Activated CD4-positive, alpha-beta memory T cell treated with anti-CD3 and anti-CD28 coated beads, Interleukin-2, amount 10 ng/mL, durations not matched to agents 7 days and 5 days (primary cell): ENCODE measurements at regions not wholly inside any gene's neighbourhood (a gene's known extent, or its start where the extent isn't known, plus 50 kb on each side); places are given as distances from the start of the nearest gene placed in this dataset.
"Not testable (repeated sequence)": the region's sequence is repeated elsewhere in the genome, so short reads cannot be mapped to it uniquely, and the experiment has no call there.

Experiments
- CTCF ChIA-PET: fragments of 350-600 bp; sonication (Branson Sonifier 250); formaldehyde crosslinking; loops from one replicate; lab custom pipeline; 2021; ENCODE audit warnings: antibody characterized with exemption, inconsistent platforms; lab: Charles Lee
- POLR2A ChIA-PET: fragments of 350-600 bp; sonication (Branson Sonifier 250); formaldehyde crosslinking; loops from one replicate; lab custom pipeline; 2021; ENCODE audit warnings: antibody characterized with exemption; lab: Charles Lee
- DNase-seq: peaks from one replicate; pipeline ENCODE4 v3.0.0-alpha.2; 2020
- H3K27ac Mint-ChIP-seq: one replicate; pipeline ENCODE4 v1.8.0; 2021; ENCODE audit warnings: mild to moderate bottlenecking, mixed read lengths
- H3K27me3 Mint-ChIP-seq: one replicate; pipeline ENCODE4 v1.8.0; 2021; ENCODE audit warnings: mixed read lengths
- H3K36me3 Mint-ChIP-seq: one replicate; pipeline ENCODE4 v1.8.0; 2021; ENCODE audit warnings: low read depth, mixed read lengths
- H3K4me1 Mint-ChIP-seq: one replicate; pipeline ENCODE4 v1.8.0; 2021; ENCODE audit warnings: mixed read lengths
- H3K4me3 Mint-ChIP-seq: one replicate; pipeline ENCODE4 v1.8.0; 2021; ENCODE audit warnings: mild to moderate bottlenecking, mixed read lengths
- H3K9me3 Mint-ChIP-seq: one replicate; pipeline ENCODE4 v1.8.0; 2021; ENCODE audit warnings: mixed read lengths

DNA sequence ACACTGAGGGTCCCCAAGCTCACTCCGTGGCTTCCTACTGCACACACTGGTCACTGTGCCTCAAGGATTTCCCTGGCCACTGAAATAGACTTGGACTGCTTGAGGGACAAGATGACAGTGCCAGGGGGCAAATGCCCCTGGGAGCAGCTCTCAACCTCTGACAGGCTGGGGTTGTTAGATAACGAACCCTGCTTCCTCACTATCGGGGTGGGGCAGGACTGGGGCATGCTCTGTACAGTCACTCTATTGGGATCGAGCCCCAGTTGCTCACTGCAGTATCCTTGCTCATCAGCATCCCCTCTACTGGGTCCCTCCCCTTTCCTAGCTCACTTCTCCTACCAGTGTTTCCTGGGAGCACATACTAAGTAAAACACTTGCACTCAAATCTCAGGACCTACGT, 610.8 kb downstream of the NTRK3 start:
- POLR2A ChIA-PET = no interaction called here
- DNase-seq = no peak
- CTCF ChIA-PET = no interaction called here
- H3K27ac Mint-ChIP-seq = no peak overlapping the region
- no peak overlapping the region for H3K4me3 Mint-ChIP-seq
- peaks cover 7% of the 10 kb centered on the region for H3K9me3 Mint-ChIP-seq
- no peaks in the 10 kb centered on the region for H3K27me3 Mint-ChIP-seq
- H3K4me1 Mint-ChIP-seq = no peaks in the 10 kb centered on the region
- no peaks in the 10 kb centered on the region for H3K36me3 Mint-ChIP-seq

DNA sequence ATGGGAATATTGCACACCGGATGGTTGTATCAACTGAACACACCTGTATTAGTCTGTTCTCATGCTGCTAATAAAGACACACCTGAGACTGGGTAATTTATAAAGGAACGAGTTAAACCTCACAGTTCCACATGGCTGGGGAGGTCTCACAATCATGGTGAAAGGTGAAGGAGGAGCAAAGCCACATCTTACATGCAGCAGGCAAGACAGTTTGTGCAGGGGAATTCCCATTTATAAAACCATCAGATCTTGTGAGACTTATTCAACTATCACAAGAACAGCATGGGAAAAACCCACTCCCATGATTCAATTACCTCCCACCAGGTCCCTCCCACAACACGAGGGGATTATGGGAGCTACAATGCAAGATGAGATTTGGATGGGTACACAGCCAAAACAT, 613.5 kb downstream of the NTRK3 start:
- POLR2A ChIA-PET, H3K27ac Mint-ChIP-seq, H3K9me3 Mint-ChIP-seq, H3K36me3 Mint-ChIP-seq, H3K4me1 Mint-ChIP-seq, DNase-seq, H3K4me3 Mint-ChIP-seq, CTCF ChIA-PET, H3K27me3 Mint-ChIP-seq: not testable (repeated sequence)

DNA sequence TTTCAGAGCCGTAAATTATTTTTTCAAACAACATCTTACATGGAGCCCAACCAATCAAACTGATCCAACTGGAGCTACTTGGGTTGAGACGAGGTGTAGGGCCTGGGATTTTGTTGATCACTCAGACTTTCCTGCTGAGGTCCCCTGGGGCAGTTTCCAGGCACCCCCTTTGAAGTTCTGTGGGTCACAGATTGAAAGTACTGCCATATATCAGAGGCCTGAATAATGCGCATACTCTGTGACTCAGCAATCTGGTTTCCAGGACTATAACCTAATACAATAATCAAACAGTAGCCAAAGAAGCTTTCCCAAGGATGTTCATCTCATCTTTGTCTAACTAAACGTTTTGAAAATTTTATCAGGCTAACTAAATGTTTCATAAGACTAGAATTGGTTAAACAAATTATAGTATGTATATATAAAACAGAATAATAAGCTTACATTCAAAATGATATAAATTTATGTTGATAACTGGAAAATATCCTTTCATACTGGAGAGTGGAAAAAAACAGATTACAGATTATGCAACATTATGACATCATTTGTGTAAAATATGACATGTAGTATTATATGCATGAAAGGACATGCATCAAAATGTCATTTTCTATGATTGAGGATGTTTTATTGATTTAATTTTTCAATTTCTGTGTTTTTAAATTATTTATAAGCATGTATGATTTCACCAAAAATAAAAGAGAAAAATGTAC, 617.1 kb downstream of the NTRK3 start:
- Mint-ChIP-seq H3K9me3 (no peaks in the 10 kb centered on the region), H3K27me3 (no peaks in the 10 kb centered on the region), H3K4me1 (no peaks in the 10 kb centered on the region), H3K4me3 (no peak overlapping the region), H3K27ac (no peak overlapping the region), H3K36me3 (no peaks in the 10 kb centered on the region)
- ChIA-PET POLR2A (no interaction called here), CTCF (interaction anchor here (0.6 kb wide), 1 partner anchor 20 kb away, joined by 3 read pairs; no protein-coding TSS in a partner anchor)
- DNase-seq = no peak

DNA sequence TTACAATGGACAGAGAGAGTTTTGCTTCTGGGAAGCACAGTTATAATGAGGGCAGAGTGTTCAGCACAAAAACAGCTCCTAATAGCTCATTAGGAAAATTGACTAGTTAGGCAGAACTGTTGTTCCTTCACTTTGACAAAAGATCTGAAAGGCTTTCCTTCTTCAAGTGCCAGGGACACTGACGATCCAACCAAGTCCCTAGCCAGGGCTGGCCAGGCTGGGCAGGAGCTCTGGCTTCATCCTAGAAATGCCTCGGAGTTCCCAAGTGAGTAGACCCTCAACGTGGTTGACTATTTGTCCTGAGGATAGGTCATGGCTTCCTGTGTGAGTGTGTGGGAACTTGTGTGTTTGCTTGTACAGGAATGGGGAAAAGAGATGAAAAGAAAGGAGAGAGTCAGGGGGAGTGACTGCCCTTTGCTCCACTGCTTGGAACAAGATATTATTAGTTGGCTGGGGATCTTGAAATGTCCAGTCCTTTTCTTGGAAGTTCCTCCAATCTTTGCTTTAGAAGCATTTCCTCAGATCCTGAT, 617.9 kb downstream of the NTRK3 start:
- Mint-ChIP-seq H3K27me3 (no peaks in the 10 kb centered on the region), H3K4me1 (no peaks in the 10 kb centered on the region), H3K27ac (no peak overlapping the region), H3K36me3 (no peaks in the 10 kb centered on the region), H3K4me3 (no peak overlapping the region), H3K9me3 (no peaks in the 10 kb centered on the region)
- POLR2A ChIA-PET = no interaction called here
- DNase-seq = no peak
- CTCF ChIA-PET = interaction anchor here (0.6 kb wide), 1 partner anchor 19 kb away, joined by 3 read pairs; no protein-coding TSS in a partner anchor

DNA sequence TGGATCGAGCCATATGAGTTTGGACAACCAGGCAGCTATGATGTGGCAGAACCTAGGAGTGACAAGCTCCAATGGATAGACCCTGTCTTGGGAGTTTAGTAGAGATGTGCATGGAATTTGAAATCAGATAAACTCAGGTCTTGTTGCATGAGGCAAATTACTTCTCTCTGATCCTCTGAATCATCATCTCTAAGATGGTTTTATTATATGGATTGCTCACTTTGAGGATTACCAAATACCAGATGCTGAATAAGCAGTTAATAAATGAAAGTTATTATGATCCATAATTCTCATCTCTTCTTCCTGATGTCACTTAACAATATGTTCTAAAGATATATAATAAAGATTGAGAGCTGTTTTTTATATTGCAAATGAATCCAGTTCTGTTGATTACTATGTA, 622.2 kb downstream of the NTRK3 start:
- DNase-seq = no peak
- Mint-ChIP-seq H3K27ac (no peak overlapping the region), H3K9me3 (no peaks in the 10 kb centered on the region), H3K36me3 (no peaks in the 10 kb centered on the region), H3K4me1 (no peaks in the 10 kb centered on the region), H3K27me3 (no peaks in the 10 kb centered on the region), H3K4me3 (no peak overlapping the region)
- ChIA-PET CTCF (no interaction called here), POLR2A (no interaction called here)

DNA sequence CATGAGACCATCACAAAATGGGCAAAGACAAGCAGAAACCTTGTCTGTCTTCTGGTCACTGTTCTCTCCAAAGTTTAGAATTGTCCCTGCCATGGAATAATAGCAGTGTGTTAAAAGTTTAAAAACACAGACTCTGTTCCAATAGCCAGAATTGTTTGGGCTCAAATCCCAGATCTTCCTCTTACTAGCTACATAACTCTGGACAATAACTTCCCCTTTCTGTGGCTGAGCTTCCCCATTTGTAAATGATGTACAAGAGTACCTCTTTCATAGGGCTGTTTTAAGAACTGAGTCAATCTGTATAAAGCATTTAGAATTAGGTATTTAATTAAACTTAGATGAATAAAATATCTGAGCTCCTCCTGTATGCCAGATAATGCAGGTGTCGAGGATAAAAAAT, 623.0 kb downstream of the NTRK3 start:
- Mint-ChIP-seq H3K4me1 (no peaks in the 10 kb centered on the region), H3K27ac (no peak overlapping the region), H3K4me3 (no peak overlapping the region), H3K36me3 (no peaks in the 10 kb centered on the region), H3K27me3 (no peaks in the 10 kb centered on the region), H3K9me3 (no peaks in the 10 kb centered on the region)
- no peak for DNase-seq
- CTCF ChIA-PET = no interaction called here
- POLR2A ChIA-PET = no interaction called here

DNA sequence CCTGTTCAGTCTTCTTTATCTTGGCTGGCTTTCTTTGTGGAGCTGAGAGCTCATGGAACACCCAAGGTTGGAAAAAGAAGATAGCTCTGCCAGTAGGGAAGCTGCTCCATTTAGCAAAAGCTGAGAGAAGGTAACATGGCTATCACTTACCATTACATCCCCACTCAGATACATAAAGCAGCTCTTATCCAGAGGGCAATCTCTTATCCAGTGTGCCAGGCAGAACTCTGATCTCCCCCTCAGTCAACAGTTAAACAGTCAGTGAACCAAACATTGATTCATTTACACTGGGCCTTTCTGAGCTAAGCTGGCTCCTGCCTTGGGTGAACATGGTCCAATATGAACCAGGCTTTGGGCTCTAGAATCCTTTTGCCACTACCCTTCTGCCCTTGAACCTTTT, 624.2 kb downstream of the NTRK3 start:
- Mint-ChIP-seq H3K4me3 (no peak overlapping the region), H3K9me3 (no peaks in the 10 kb centered on the region), H3K27me3 (no peaks in the 10 kb centered on the region), H3K27ac (no peak overlapping the region), H3K36me3 (no peaks in the 10 kb centered on the region), H3K4me1 (no peaks in the 10 kb centered on the region)
- POLR2A ChIA-PET = interaction anchor here (0.6 kb wide), 1 partner anchor 679 kb away, joined by 3 read pairs; no protein-coding TSS in a partner anchor
- DNase-seq = no peak
- CTCF ChIA-PET = no interaction called here

DNA sequence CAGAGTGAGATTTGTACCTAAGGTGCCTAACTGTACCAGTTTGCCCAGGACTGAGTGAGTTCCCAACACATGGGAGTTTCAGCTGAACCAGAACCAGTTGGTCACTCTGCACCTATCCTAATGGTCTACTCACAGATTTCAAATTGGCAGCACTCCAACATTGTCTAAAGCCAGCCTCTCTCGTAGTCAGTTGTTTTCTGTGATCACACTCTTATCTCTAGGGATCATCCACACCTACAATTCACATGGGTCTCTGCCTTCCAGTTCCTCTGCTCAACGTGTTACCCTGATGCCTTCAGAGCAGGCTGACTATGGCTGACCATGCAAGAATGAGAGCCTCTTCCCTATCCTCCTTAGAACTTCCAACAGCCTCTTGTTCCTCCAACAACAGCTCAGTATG, 624.8 kb downstream of the NTRK3 start:
- no peaks in the 10 kb centered on the region for H3K27me3 Mint-ChIP-seq
- DNase-seq = no peak
- no peak overlapping the region for H3K27ac Mint-ChIP-seq
- no peaks in the 10 kb centered on the region for H3K4me1 Mint-ChIP-seq
- H3K9me3 Mint-ChIP-seq = no peaks in the 10 kb centered on the region
- H3K4me3 Mint-ChIP-seq = no peak overlapping the region
- ChIA-PET CTCF (no interaction called here), POLR2A (interaction anchor here (0.6 kb wide), 1 partner anchor 679 kb away, joined by 3 read pairs; no protein-coding TSS in a partner anchor)
- H3K36me3 Mint-ChIP-seq = no peaks in the 10 kb centered on the region

DNA sequence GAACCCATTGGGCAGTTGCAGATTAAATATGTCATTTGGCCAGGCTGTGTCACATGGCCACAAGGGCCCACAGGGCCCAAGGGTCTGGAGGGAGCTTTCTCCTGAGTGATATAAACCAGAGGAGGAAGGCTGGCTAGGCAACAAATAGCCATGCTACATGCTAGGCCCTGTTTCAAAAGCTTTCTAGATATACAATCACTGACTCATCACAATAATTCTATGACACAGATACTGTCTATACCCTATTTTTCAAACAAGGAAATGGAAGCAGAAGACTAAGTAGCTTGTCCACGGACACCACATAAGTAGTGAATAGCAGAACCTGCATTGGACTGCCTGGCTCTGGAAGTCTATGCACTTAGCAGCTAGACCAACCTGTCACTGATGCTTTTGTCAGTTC, 625.4 kb downstream of the NTRK3 start:
- DNase-seq = no peak
- H3K36me3 Mint-ChIP-seq = no peaks in the 10 kb centered on the region
- ChIA-PET CTCF (no interaction called here), POLR2A (no interaction called here)
- H3K27me3 Mint-ChIP-seq = no peaks in the 10 kb centered on the region
- no peaks in the 10 kb centered on the region for H3K9me3 Mint-ChIP-seq
- no peaks in the 10 kb centered on the region for H3K4me1 Mint-ChIP-seq
- H3K27ac Mint-ChIP-seq = no peak overlapping the region
- H3K4me3 Mint-ChIP-seq = no peak overlapping the region

DNA sequence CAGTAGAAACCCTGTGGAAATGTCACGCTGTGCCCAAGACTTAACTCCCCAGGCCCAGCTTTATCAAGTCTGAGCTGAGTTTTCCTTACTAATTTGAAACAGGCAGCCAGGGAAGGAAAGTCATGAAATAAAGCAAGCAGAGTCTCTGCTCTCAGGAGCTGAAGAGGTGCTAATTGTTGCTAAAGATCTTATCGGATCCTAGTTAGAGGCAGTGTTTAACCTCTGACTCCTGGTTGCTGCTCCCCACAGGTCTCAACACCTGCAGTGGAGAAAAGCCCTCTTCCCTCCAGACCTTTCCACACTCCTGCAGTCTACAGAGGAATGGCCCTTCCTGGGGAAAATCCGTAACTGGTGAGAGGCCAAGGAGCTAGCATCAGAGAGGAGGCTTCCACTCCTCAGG, 628.2 kb downstream of the NTRK3 start:
- no peaks in the 10 kb centered on the region for H3K4me1 Mint-ChIP-seq
- ChIA-PET CTCF (no interaction called here), POLR2A (no interaction called here)
- no peaks in the 10 kb centered on the region for H3K9me3 Mint-ChIP-seq
- no peak overlapping the region for H3K27ac Mint-ChIP-seq
- H3K4me3 Mint-ChIP-seq = no peak overlapping the region
- no peaks in the 10 kb centered on the region for H3K27me3 Mint-ChIP-seq
- no peaks in the 10 kb centered on the region for H3K36me3 Mint-ChIP-seq
- DNase-seq = no peak

DNA sequence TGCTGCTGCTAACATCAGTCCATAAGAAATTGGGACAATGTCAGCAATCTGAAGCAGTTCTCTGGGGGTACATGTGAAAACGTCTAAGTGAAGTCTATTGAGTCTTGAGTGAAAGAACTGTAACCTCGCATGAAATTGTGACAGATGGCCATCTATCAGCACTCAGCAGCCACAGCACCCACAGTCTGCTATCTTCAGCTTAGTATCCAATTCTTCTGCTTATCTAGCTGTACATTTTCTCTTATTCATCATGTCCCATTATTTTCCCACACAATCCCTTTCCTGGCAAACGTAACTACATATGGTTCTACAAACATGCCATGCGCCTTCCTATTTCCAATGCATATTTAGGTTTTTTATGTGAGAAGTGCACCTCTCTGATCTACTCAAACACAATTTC, 629.7 kb downstream of the NTRK3 start:
- Mint-ChIP-seq H3K9me3 (no peaks in the 10 kb centered on the region), H3K4me1 (no peaks in the 10 kb centered on the region), H3K36me3 (no peaks in the 10 kb centered on the region), H3K27ac (no peak overlapping the region), H3K27me3 (no peaks in the 10 kb centered on the region), H3K4me3 (no peak overlapping the region)
- DNase-seq = no peak
- POLR2A ChIA-PET = no interaction called here
- CTCF ChIA-PET = no interaction called here

DNA sequence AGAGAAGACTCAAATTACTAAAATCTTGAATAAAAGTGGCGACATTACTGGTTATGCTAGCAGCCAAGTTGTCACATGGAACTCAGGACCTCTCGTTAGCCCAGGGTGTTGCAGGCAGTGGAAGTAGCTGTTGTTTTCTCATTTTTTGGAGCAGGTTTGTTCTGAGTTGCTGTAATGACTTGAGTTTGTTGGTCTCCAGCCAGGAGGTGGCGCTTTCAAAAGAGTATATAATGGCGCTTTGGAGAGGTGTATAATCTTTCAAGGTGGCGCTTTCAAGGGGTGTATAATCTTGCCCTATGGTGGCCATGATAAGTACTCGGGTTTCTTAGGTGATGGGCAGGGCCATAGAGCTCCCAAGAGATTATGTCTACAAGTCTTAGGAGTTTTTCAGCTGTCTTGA, 632.7 kb downstream of the NTRK3 start:
- POLR2A ChIA-PET = no interaction called here
- DNase-seq = no peak

DNA sequence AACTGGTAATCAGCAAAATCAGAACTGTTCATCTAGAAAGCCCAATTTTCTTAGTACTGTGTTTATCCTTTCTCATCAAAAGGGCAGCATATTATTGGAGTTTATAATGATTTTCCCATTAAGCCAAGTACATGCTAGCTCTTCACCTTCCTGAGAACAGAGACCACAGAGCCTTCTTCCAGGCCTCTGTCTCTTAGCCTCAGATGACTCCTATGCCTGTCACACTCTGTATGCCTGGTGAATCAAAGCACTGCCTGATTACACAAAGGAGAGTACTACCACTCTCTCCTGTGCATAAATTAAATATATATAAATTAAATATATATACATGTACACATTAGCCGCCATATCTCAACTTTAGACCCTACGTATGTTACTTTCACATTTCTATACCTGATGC, 636.1 kb downstream of the NTRK3 start:
- H3K27ac Mint-ChIP-seq = no peak overlapping the region
- ChIA-PET POLR2A (no interaction called here), CTCF (interaction anchor here (0.8 kb wide), 1 partner anchor 16 kb away, joined by 5 read pairs; no protein-coding TSS in a partner anchor)
- H3K27me3 Mint-ChIP-seq = no peaks in the 10 kb centered on the region
- H3K4me3 Mint-ChIP-seq = no peak overlapping the region
- no peaks in the 10 kb centered on the region for H3K9me3 Mint-ChIP-seq
- DNase-seq = no peak
- H3K4me1 Mint-ChIP-seq = no peaks in the 10 kb centered on the region
- no peaks in the 10 kb centered on the region for H3K36me3 Mint-ChIP-seq

More for the DNA sequence above, 632.7 kb downstream of the NTRK3 start:
- no peaks in the 10 kb centered on the region for H3K36me3 Mint-ChIP-seq
- no peak overlapping the region for H3K27ac Mint-ChIP-seq
- H3K9me3 Mint-ChIP-seq = no peaks in the 10 kb centered on the region
- H3K4me1 Mint-ChIP-seq = no peaks in the 10 kb centered on the region
- no peaks in the 10 kb centered on the region for H3K27me3 Mint-ChIP-seq
- H3K4me3 Mint-ChIP-seq = no peak overlapping the region
- CTCF ChIA-PET = interaction anchor here (1.2 kb wide), 1 partner anchor 16 kb away, joined by 3 read pairs; no protein-coding TSS in a partner anchor
